HG02642 (cell line): ENCODE measurements at regions not wholly inside any gene's neighbourhood (a gene's known extent, or its start where the extent isn't known, plus 50 kb on each side); places are given as distances from the start of the nearest gene placed in this dataset.

Source experiments
- ATAC-seq: cut with Tn5 transposase; IDR thresholded peaks from one replicate; pipeline ENCODE4 v1.9.1; 2021; ENCODE audit warnings: mild to moderate bottlenecking; ENCODE audit not compliant: unreplicated experiment, poor library complexity

DNA sequence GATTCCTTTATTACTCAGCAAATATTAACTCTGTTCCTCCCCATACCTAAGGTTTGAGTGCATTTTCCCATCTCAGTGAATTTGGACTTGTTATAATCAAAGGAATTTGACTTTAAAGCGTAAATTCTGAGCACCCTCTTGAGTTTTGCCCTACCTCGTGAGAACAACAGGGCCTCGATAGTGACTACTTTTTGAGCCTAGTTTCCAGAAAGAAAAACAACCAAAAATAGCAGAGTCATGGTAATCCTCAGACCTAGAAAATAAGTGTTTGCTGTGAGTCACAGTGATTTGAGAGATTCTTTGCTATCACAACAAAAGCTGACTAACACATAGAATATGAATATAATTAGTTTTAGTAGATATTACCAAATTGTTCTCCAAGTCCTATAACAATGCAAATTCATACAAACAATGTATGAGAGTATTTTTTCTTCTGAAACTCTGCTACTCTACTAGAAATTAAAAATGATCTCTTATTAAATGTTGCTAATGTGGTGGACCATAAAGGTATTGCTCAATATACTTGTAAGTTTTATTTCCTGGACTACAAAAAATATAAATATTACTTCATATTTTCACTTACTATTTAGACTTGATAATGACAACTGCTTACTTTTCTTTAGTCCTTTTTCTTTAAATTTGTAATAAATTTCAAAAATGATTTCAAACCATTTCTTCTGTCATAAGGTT lies 759.7 kb downstream of the BRINP1 start:
- no peak for ATAC-seq

DNA sequence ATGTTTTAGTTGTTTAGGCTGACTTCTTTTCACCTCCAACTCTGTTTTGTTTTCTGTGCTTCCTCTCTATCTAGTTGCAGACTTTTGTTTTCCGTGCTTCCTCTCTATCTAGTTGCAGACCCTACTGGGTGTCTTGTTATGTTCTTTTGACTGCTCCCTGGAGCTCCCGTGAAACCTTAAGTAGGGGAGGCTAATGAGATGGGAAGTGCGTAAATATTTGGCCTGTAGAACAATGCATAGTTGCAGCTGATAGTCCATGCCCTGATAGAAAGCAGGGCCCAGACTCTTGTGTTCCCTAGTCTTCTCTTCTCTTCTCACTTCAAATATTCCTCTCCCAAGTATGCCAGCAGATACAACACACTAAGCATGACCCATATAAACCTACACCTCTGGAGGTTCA lies 757.0 kb downstream of the BRINP1 start:
- ATAC-seq, result no peak

DNA sequence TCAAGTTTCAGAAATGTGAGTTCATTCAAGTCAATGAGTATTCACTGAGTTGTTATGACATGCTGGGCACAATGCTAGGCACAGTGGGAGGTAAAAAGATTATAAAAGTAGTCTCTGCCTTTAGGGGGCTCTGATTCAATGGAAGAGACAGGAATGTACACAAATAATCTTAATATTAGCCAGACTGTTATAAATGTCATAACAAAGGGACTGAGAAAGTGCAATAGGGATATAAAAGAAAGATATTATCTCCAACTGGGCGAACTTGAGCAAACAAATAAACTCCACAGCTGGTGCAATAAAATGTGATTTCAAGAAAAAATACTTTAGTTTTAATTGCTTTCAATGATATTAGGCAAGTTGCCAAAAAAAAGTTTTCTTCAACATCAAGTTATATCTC lies 755.2 kb downstream of the BRINP1 start:
- ATAC-seq, result no peak

DNA sequence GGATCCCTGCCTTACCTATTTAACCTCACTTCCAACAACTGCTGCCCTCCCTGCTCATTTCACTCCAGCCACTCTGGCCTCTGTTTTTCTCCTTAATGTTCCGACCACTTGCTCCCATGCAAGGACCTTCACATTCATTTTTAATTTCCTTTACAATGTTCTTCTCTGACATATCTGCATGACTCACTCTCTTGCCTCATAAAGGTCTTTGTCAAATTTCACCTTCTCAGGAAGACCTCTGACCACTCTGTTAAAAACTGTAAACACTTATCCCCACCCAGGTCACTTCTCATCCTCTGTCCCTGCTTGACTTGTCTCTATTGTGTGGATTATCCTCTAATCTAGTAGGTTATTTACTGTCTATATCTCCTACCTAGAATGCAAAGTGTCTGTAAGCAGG lies 751.2 kb downstream of the BRINP1 start:
- no peak for ATAC-seq

GRCh38 chr9:118618849-118619248 lies 750.4 kb downstream of the BRINP1 start:
- no peak for ATAC-seq

GRCh38 chr9:118624608-118625007 lies 744.6 kb downstream of the BRINP1 start:
- no peak for ATAC-seq

GRCh38 chr9:118630079-118630478 lies 739.2 kb downstream of the BRINP1 start:
- no peak for ATAC-seq

- no peak for ATAC-seq
Observed at GRCh38 chr9:118630931-118631595, 738.2 kb downstream of the BRINP1 start.

- ATAC-seq, result no peak
Observed at GRCh38 chr9:118631956-118632355, 737.3 kb downstream of the BRINP1 start.

GRCh38 chr9:118635416-118635815 lies 733.8 kb downstream of the BRINP1 start:
- no peak for ATAC-seq

DNA sequence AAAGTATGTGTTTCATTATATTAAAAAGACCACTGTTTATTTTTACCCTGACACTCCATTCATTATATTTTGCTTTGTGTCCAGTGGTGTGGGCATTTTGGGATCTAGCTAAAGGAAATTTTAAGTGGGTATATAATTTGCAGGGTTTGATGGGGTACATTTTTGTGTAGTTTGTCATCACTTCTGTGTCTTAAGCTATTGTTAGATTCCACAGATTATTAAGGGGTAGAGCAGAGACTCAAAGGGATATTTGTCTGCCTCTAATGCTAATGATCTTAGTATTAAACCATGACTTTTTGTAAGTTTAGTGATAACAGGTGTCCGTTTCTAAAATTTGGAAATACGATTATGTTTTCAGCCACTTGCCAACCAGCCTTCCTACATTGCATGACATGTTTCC lies 731.6 kb downstream of the BRINP1 start:
- no peak for ATAC-seq

DNA sequence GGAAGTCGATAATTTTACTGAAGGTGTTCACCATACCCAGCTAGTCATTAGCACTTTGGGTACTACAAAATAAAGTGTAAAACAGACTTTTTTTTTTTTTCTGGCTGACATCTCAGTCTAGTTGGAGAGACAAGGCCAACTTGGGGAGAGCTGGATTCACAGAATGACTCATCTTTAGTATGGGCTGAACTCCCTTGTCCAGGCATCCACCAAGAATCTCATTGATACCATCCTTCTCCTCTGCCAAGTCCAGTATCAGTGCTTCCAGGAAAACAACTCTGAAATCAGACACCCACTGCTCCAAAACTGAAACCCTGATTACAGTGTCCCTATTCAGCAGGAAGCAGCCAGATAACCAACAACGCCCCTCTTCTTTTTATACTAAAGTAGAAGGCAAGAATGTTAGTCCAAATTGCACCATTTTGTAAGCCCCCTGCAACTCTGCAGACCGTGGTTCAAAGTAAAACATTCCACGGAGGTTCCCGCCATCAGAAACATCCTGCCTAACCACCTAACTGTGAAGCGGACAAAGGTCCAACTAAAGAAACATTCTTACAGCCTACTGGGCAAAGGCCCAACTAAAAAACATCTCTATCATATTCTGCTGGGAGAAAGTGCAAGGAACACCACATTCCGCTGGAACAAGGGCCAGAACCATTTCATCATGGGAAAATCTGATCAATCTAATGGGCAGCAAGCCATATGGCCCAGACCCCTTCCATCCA lies 728.2 kb downstream of the BRINP1 start:
- no peak for ATAC-seq

DNA sequence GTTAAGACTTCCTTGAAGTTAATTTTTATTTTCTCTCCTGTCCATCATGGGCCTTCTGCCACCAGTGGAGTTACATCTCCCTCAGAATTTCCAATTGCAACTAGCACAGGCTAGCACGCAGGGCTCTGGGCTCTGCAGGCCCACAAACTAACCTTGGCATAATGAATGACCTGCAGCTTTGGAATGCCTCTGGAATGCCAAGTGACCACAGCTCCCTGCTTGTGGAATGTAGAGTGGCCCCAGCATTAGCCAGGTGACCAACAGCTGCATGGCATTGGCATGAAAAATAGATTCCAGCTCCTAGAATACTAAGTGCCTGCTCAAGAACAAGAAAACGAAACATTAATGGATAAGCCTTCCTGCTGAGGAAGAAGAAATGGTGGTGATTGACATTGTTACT lies 726.1 kb downstream of the BRINP1 start:
- ATAC-seq, result no peak

- ATAC-seq, result no peak
Observed at GRCh38 chr9:118644066-118644465, 725.2 kb downstream of the BRINP1 start.

- ATAC-seq, result no peak
Observed at GRCh38 chr9:118647331-118647730, 721.9 kb downstream of the BRINP1 start.

- no peak for ATAC-seq
Observed at GRCh38 chr9:118650417-118650816, 718.8 kb downstream of the BRINP1 start.

DNA sequence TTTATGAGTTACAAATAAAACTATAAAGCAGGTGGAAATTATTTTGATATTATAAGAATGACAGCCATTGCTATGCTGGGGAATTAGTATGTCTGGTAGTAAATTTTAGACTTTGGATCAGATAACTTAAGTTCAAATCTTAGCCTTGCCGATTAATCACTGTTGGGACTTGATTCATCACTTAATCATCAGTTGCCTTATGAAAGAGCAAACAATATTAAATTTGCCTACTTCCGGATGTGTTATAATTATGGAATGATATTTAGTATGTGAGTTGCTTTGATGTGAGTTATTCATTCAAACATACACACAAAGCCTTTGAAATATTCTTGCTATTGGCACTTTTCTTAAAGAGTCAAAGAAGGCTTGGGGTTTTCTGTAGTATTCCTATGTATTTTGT lies 717.7 kb downstream of the BRINP1 start:
- ATAC-seq, result no peak

DNA sequence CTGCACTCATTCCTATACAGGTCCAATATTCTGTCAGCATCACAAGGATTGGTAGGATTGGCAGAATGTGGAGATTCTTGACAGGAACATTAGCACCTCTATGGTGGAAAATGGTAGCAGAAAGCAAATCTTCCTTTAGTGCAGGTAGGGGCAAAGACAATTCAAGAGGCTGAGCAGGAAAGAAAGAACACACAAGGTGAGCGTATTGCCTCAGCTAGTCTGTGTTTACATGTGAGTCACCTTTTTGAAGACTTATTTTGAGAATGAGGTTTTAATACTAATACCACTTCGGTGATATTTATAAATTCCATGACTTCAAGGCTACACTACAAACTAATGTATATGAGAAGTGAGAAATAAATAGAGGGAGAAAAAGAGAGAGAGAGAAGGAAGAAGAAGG lies 717.0 kb downstream of the BRINP1 start:
- no peak for ATAC-seq

DNA sequence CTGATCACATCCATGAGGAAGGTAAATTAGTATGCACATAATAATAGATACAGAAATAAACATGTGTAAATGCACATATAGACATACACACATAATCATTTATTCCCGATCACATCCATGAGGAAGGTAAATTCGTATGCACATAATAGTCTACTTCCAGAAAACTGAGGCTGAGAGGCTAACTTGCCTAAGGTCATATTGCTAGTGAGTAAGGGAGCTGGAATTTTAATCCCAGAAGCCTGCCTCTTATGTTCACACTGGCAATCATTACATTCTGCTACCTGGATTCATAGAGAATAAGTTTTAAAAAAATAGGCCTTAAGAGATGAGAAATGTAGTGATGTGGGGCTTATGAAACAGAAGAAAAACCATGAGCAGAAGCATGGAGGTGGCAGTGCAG lies 716.3 kb downstream of the BRINP1 start:
- ATAC-seq, result no peak

DNA sequence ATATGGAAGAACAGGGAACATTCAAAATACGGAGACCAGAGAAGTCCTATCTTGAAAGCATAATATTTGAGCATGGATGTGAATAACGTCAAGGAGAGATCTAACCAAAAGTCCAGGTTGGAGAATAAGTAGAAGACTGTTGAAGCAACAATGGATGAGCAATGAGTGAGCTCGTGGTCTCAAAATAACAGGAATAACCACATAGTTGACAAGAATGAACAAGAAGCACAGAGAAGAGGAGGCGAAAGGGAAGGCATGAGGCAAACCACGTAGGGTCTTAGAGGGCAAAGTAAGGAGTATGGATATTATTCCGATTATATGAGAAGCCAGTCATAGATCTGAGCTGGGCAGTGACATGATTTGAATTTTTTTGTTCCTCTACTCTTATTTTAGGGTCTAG lies 710.2 kb downstream of the BRINP1 start:
- no peak for ATAC-seq

DNA sequence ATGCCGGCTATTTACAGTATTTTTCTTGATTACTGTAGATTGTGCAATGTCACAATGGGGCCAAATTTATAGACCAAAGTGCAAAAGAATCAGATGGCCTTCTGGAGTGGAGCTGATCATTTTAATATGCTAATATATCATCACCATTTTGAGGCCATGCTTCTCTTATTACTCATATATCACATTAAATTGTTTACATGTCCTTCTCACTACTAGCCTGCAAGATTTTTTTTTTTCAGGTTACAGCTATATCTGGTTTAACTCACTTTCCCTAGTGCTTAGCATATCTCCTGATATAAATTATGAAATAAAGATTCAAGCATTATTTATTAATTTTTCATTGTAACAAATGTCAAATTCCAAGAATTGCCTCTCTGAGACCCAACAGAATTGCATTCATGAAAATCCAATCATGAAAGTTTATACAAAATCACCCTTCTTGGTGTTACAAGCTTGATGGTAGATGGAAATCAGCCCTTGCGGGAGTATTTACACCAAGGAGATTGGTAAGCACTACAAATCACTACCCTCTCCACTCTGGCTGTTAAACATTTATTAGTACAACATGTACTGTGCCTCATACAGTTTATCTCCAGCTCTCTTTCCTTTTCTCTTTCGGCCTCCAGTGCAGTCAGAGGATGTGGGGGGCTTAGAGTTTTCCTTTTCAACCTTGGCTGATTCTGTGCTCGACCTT lies 703.9 kb downstream of the BRINP1 start:
- ATAC-seq, result no peak
